ENCODE measurements at regions not wholly inside any gene's neighbourhood (a gene's known extent, or its start where the extent isn't known, plus 50 kb on each side); places are given as distances from the start of the nearest gene placed in this dataset.

DNA sequence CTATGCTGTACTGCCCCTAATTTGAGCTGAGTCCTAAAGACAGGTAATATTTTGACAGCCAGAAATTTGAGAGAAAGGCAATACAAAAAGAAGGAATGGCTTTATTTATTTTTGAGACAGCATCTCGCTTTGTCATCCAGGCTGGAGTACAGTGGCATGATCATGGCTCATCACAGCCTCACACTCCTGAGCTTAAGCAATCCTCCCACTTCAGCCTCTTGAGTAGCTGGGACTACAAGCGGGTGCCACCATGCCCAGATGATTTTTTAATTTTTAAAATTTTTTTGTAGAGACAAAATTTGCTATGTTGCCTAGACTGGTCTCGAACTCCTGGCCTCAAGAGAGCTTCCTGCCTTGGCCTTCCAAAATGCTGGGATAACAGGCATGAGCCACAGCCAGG, 77.4 kb upstream of the SLC4A7 start:
- no peak overlapping the region for H3K4me2 ChIP-seq (ENCODE audit: insufficient read depth, insufficient read length, low read length)
- H2AFZ ChIP-seq (ENCODE audit: low read length), result no peak overlapping the region
- H3K27ac Mint-ChIP-seq, result no peak overlapping the region; a peak in 1 of 7 replicates
- no peaks in the 10 kb centered on the region for H3K79me2 ChIP-seq (ENCODE audit: insufficient read depth, low read length)
- no peak overlapping the region for H2BK120ac ChIP-seq (ENCODE audit: low read depth, low read length, poor library complexity, severe bottlenecking)
- H4K20me1 ChIP-seq (ENCODE audit: control insufficient read depth, insufficient read depth, insufficient read length), result no peaks in the 10 kb centered on the region
- no peak overlapping the region for H3K23ac ChIP-seq (ENCODE audit: insufficient read length, low read depth, low read length)
- H4K91ac ChIP-seq (ENCODE audit: insufficient read length, low read depth, low read length), result no peak overlapping the region
- H3K56ac ChIP-seq (ENCODE audit: insufficient read length, low read depth, low read length), result no peak overlapping the region
- no peaks in the 10 kb centered on the region for H3K23me2 ChIP-seq (ENCODE audit: insufficient read length, low read depth, low read length, poor library complexity, severe bottlenecking)
- H3K9me3 Mint-ChIP-seq, result no peaks in the 10 kb centered on the region; a peak in 1 of 5 replicates
- H4K5ac ChIP-seq (ENCODE audit: insufficient read length, low read depth, low read length), result no peak overlapping the region
- H2AK5ac ChIP-seq (ENCODE audit: insufficient read length, low read length), result no peak overlapping the region
- no peaks in the 10 kb centered on the region; the same call in 1 of the 2 replicates for H3K27me3 Mint-ChIP-seq (ENCODE audit: low read depth)
- H3T11ph ChIP-seq (ENCODE audit: low read length), result no peak overlapping the region
- H3K4me1 ChIP-seq (ENCODE audit: insufficient read depth, low read length), result no peaks in the 10 kb centered on the region; the same call in 1 of the 2 replicates
- H2BK5ac ChIP-seq (ENCODE audit: insufficient read length, low read length), result no peak overlapping the region
- no peaks in the 10 kb centered on the region for H3K27me3 ChIP-seq (ENCODE audit: insufficient read depth, low read length)
- H3K4ac ChIP-seq (ENCODE audit: low read depth, low read length), result no peak overlapping the region
- no peak for DNase-seq
- H3K9ac ChIP-seq (ENCODE audit: extremely low read depth, insufficient read length, low read length), result no peak overlapping the region
- no peaks in the 10 kb centered on the region; a peak in 1 of 7 replicates for H3K36me3 Mint-ChIP-seq (ENCODE audit: insufficient read depth in 1 of 3, low read depth in 3 of 3)
- H4K8ac ChIP-seq (replicated peaks; ENCODE audit: insufficient read length, low read depth, low read length), result no peak overlapping the region
- H3K18ac ChIP-seq (ENCODE audit: insufficient read length, low read depth, low read length), result no peak overlapping the region
- H3K14ac ChIP-seq (ENCODE audit: insufficient read depth, low read length), result no peak overlapping the region
- no peak overlapping the region for H3K4me3 Mint-ChIP-seq
- H2BK20ac ChIP-seq (ENCODE audit: low read depth, low read length, poor library complexity, severe bottlenecking), result no peak overlapping the region
- TF ChIP-seq, protein P1, sequence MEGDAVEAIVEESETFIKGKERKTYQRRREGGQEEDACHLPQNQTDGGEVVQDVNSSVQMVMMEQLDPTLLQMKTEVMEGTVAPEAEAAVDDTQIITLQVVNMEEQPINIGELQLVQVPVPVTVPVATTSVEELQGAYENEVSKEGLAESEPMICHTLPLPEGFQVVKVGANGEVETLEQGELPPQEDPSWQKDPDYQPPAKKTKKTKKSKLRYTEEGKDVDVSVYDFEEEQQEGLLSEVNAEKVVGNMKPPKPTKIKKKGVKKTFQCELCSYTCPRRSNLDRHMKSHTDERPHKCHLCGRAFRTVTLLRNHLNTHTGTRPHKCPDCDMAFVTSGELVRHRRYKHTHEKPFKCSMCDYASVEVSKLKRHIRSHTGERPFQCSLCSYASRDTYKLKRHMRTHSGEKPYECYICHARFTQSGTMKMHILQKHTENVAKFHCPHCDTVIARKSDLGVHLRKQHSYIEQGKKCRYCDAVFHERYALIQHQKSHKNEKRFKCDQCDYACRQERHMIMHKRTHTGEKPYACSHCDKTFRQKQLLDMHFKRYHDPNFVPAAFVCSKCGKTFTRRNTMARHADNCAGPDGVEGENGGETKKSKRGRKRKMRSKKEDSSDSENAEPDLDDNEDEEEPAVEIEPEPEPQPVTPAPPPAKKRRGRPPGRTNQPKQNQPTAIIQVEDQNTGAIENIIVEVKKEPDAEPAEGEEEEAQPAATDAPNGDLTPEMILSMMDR (conservative IDR thresholded peaks at IDR 0.05), result no peak
- H3K9me3 ChIP-seq (ENCODE audit: control insufficient read depth, low read depth, low read length), result no peaks in the 10 kb centered on the region
- H3K79me1 ChIP-seq (ENCODE audit: insufficient read depth, low read depth, low read length, poor library complexity, severe bottlenecking), result no peaks in the 10 kb centered on the region
- WGBS (ENCODE audit: extremely low coverage, insufficient read length, low lambda C conversion rate), result no CpG with 5 or more reads among the region's 3 CpGs
- H2BK12ac ChIP-seq (ENCODE audit: insufficient read length, low read depth, low read length), result no peak overlapping the region
- H3K4me1 Mint-ChIP-seq, result peaks cover 18 to 23% of the 10 kb centered on the region in 2 experiments
- no peak overlapping the region for H3K27ac ChIP-seq (ENCODE audit: insufficient read length, low read depth, low read length)
- H2BK15ac ChIP-seq (ENCODE audit: low read depth, low read length), result no peak overlapping the region
